Neural crest cell (in vitro differentiated cells): ENCODE measurements at regions not wholly inside any gene's neighbourhood (a gene's known extent, or its start where the extent isn't known, plus 50 kb on each side); places are given as distances from the start of the nearest gene placed in this dataset.

ENCODE experiments used
- DNase-seq: peaks from one replicate; pipeline ENCODE4 v3.0.0; 2021; ENCODE audit warnings: low read depth, mixed read lengths, low spot score
- H3K27ac Mint-ChIP-seq: one replicate; pipeline ENCODE4 v1.8.0; 2021; ENCODE audit warnings: mild to moderate bottlenecking, mixed read lengths; ENCODE audit not compliant: unreplicated experiment
- H3K27me3 Mint-ChIP-seq: 2 replicates; pipeline ENCODE4 v1.8.0; 2021; ENCODE audit warnings: low read depth, mild to moderate bottlenecking, mixed read lengths
- H3K36me3 Mint-ChIP-seq: 2 replicates; pipeline ENCODE4 v1.8.0; 2021; ENCODE audit warnings: low read depth, mild to moderate bottlenecking, mixed read lengths
- H3K4me1 Mint-ChIP-seq: 2 replicates; pipeline ENCODE4 v1.8.0; 2021; ENCODE audit warnings: mixed read lengths
- H3K4me3 Mint-ChIP-seq: one replicate; pipeline ENCODE4 v1.8.0; 2021; ENCODE audit warnings: mild to moderate bottlenecking, mixed read lengths
- H3K9me3 Mint-ChIP-seq: 2 replicates; pipeline ENCODE4 v1.8.0; 2021; ENCODE audit warnings: mixed read lengths
- CTCF ChIP-seq: fragments of 200-600 bp; sonication (generic); conservative IDR thresholded peaks from 2 replicates; pipeline ENCODE4 v1.5.0; 2021; ENCODE audit warnings: antibody characterized with exemption, mild to moderate bottlenecking

- H3K4me1 Mint-ChIP-seq, result no peaks in the 10 kb centered on the region
- H3K36me3 Mint-ChIP-seq, result no peaks in the 10 kb centered on the region
- H3K4me3 Mint-ChIP-seq, result no peak overlapping the region
- H3K27ac Mint-ChIP-seq, result no peak overlapping the region
- H3K9me3 Mint-ChIP-seq, result peaks cover 7% of the 10 kb centered on the region
- no peak for TF ChIP-seq CTCF
- no peak for DNase-seq
- H3K27me3 Mint-ChIP-seq, result no peaks in the 10 kb centered on the region
These were observed 280.7 kb upstream of the KLHL4 start for GRCh38 chrX:87236830-87237440.

GRCh38 chrX:87265518-87265917 is 252.1 kb upstream of the KLHL4 start:
- no peak overlapping the region for H3K27ac Mint-ChIP-seq
- H3K9me3 Mint-ChIP-seq, result no peaks in the 10 kb centered on the region
- H3K27me3 Mint-ChIP-seq, result no peaks in the 10 kb centered on the region
- DNase-seq, result no peak
- H3K4me1 Mint-ChIP-seq, result no peaks in the 10 kb centered on the region
- no peak overlapping the region for H3K4me3 Mint-ChIP-seq
- no peak for TF ChIP-seq CTCF
- H3K36me3 Mint-ChIP-seq, result no peaks in the 10 kb centered on the region

GRCh38 chrX:87272491-87272890 is 245.1 kb upstream of the KLHL4 start:
- TF ChIP-seq CTCF, result no peak
- no peaks in the 10 kb centered on the region for H3K9me3 Mint-ChIP-seq
- H3K27me3 Mint-ChIP-seq, result no peaks in the 10 kb centered on the region
- no peaks in the 10 kb centered on the region for H3K36me3 Mint-ChIP-seq
- no peak overlapping the region for H3K4me3 Mint-ChIP-seq
- H3K27ac Mint-ChIP-seq, result no peak overlapping the region
- no peak for DNase-seq
- no peaks in the 10 kb centered on the region for H3K4me1 Mint-ChIP-seq

- peak; percentile 87 for TF ChIP-seq CTCF
- H3K27me3 Mint-ChIP-seq, result no peaks in the 10 kb centered on the region
- no peak for DNase-seq
- no peaks in the 10 kb centered on the region for H3K36me3 Mint-ChIP-seq
- no peaks in the 10 kb centered on the region for H3K4me1 Mint-ChIP-seq
- H3K9me3 Mint-ChIP-seq, result no peaks in the 10 kb centered on the region
- no peak overlapping the region for H3K27ac Mint-ChIP-seq
- H3K4me3 Mint-ChIP-seq, result no peak overlapping the region
These were observed 217.9 kb upstream of the KLHL4 start for GRCh38 chrX:87299563-87300160.

GRCh38 chrX:87310780-87311179 is 206.8 kb upstream of the KLHL4 start:
- H3K9me3 Mint-ChIP-seq, result peaks cover 2% of the 10 kb centered on the region

More at GRCh38 chrX:87310780-87311179, 206.8 kb upstream of the KLHL4 start:
- no peak for TF ChIP-seq CTCF
- Mint-ChIP-seq H3K27me3 (no peaks in the 10 kb centered on the region), H3K36me3 (no peaks in the 10 kb centered on the region), H3K4me3 (no peak overlapping the region), H3K27ac (no peak overlapping the region), H3K4me1 (no peaks in the 10 kb centered on the region)
- DNase-seq, result no peak
